NCI-H1105 treated with DMSO at 0.1 percent for 48 hours (cell line): ENCODE measurements at regions not wholly inside any gene's neighbourhood (a gene's known extent, or its start where the extent isn't known, plus 50 kb on each side); places are given as distances from the start of the nearest gene placed in this dataset.
A peak's percentile ranks its signal among the peaks of the same experiment; 100 is the strongest.

Experiments
- DNase-seq: peaks from one replicate; lab custom pipeline; 2025; lab: John Stamatoyannopoulos, UW

GRCh38 chr12:114018669-114019068 lies 52.5 kb upstream of the RBM19 start:
- peak; percentile 33 for DNase-seq
